ENCODE measurements at regions not wholly inside any gene's neighbourhood (a gene's known extent, or its start where the extent isn't known, plus 50 kb on each side); places are given as distances from the start of the nearest gene placed in this dataset.

GRCh38 chr9:78622126-78622525 is 325.2 kb downstream of the PSAT1 start:
- no peaks in the 10 kb centered on the region for H3K36me3 ChIP-seq
- 88 to 96% methylated on average over 2 of the region's 2 CpGs for WGBS, 2 donors
- no peak for TF ChIP-seq EP300 (IDR thresholded peaks at IDR 0.05)
- TF ChIP-seq POLR2A (IDR thresholded peaks at IDR 0.05): no peak
- TF ChIP-seq, protein P1, sequence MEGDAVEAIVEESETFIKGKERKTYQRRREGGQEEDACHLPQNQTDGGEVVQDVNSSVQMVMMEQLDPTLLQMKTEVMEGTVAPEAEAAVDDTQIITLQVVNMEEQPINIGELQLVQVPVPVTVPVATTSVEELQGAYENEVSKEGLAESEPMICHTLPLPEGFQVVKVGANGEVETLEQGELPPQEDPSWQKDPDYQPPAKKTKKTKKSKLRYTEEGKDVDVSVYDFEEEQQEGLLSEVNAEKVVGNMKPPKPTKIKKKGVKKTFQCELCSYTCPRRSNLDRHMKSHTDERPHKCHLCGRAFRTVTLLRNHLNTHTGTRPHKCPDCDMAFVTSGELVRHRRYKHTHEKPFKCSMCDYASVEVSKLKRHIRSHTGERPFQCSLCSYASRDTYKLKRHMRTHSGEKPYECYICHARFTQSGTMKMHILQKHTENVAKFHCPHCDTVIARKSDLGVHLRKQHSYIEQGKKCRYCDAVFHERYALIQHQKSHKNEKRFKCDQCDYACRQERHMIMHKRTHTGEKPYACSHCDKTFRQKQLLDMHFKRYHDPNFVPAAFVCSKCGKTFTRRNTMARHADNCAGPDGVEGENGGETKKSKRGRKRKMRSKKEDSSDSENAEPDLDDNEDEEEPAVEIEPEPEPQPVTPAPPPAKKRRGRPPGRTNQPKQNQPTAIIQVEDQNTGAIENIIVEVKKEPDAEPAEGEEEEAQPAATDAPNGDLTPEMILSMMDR (IDR thresholded peaks at IDR 0.05): no peak
- DNase-seq (ENCODE audit: low spot score in 2 of 2): no peak
- H3K27me3 ChIP-seq: no peaks in the 10 kb centered on the region
- no peaks in the 10 kb centered on the region for H3K4me1 ChIP-seq
- no peaks in the 10 kb centered on the region for H3K9me3 ChIP-seq
- H3K4me3 ChIP-seq: no peak overlapping the region
- H3K27ac ChIP-seq: no peak overlapping the region

- no peak for DNase-seq (ENCODE audit: low spot score in 2 of 2)
- H3K4me3 ChIP-seq: no peak overlapping the region
- no peak overlapping the region for H3K27ac ChIP-seq
- H3K27me3 ChIP-seq: no peaks in the 10 kb centered on the region
- no peaks in the 10 kb centered on the region for H3K36me3 ChIP-seq
- no peaks in the 10 kb centered on the region for H3K4me1 ChIP-seq
- no peak for TF ChIP-seq POLR2A (IDR thresholded peaks at IDR 0.05)
- TF ChIP-seq, protein P1 (IDR thresholded peaks at IDR 0.05): no peak
- TF ChIP-seq EP300 (IDR thresholded peaks at IDR 0.05): no peak
- H3K9me3 ChIP-seq: no peaks in the 10 kb centered on the region
These were observed 330.0 kb downstream of the PSAT1 start for GRCh38 chr9:78626971-78627370.

GRCh38 chr9:78630966-78631365 is 334.0 kb downstream of the PSAT1 start:
- no peak for TF ChIP-seq POLR2A (IDR thresholded peaks at IDR 0.05)
- TF ChIP-seq, protein P1 (IDR thresholded peaks at IDR 0.05): no peak
- TF ChIP-seq EP300 (IDR thresholded peaks at IDR 0.05): no peak
- Histone ChIP-seq H3K36me3 (no peaks in the 10 kb centered on the region), H3K27ac (no peak overlapping the region), H3K27me3 (no peaks in the 10 kb centered on the region), H3K4me1 (no peaks in the 10 kb centered on the region), H3K9me3 (no peaks in the 10 kb centered on the region), H3K4me3 (no peak overlapping the region)
- WGBS, 2 donors: 67 to 71% methylated on average over 4 of the region's 4 CpGs
- no peak for DNase-seq (ENCODE audit: low spot score in 2 of 2)

GRCh38 chr9:78640728-78641127 is 343.8 kb downstream of the PSAT1 start:
- 67% methylated on average over 4 of the region's 4 CpGs for WGBS, 2 donors
- Histone ChIP-seq H3K36me3 (no peaks in the 10 kb centered on the region), H3K4me1 (no peaks in the 10 kb centered on the region), H3K27ac (no peak overlapping the region), H3K9me3 (peaks cover 0 to 6% (median 1%) of the 10 kb centered on the region in 4 donors), H3K27me3 (no peaks in the 10 kb centered on the region), H3K4me3 (no peak overlapping the region)
- TF ChIP-seq, protein P1 (IDR thresholded peaks at IDR 0.05): no peak
- TF ChIP-seq EP300 (IDR thresholded peaks at IDR 0.05) (no peak), POLR2A (IDR thresholded peaks at IDR 0.05) (no peak)
- DNase-seq (ENCODE audit: low spot score in 2 of 2): no peak

- no peak for DNase-seq (ENCODE audit: low spot score in 2 of 2)
These were observed 347.4 kb downstream of the PSAT1 start for GRCh38 chr9:78644359-78644758.

More at GRCh38 chr9:78644359-78644758, 347.4 kb downstream of the PSAT1 start:
- no peak overlapping the region for H3K4me3 ChIP-seq
- no peak overlapping the region for H3K27ac ChIP-seq
- H3K27me3 ChIP-seq: no peaks in the 10 kb centered on the region
- H3K36me3 ChIP-seq: no peaks in the 10 kb centered on the region
- TF ChIP-seq, protein P1 (IDR thresholded peaks at IDR 0.05): no peak
- TF ChIP-seq EP300 (IDR thresholded peaks at IDR 0.05) (no peak), POLR2A (IDR thresholded peaks at IDR 0.05) (no peak)
- H3K9me3 ChIP-seq: peaks cover 0 to 12% (median 2%) of the 10 kb centered on the region in 4 donors
- H3K4me1 ChIP-seq: no peaks in the 10 kb centered on the region
